ENCODE measurements at regions not wholly inside any gene's neighbourhood (a gene's known extent, or its start where the extent isn't known, plus 50 kb on each side); places are given as distances from the start of the nearest gene placed in this dataset.
"Not testable (repeated sequence)": the region's sequence is repeated elsewhere in the genome, so short reads cannot be mapped to it uniquely, and the experiment has no call there.

DNA sequence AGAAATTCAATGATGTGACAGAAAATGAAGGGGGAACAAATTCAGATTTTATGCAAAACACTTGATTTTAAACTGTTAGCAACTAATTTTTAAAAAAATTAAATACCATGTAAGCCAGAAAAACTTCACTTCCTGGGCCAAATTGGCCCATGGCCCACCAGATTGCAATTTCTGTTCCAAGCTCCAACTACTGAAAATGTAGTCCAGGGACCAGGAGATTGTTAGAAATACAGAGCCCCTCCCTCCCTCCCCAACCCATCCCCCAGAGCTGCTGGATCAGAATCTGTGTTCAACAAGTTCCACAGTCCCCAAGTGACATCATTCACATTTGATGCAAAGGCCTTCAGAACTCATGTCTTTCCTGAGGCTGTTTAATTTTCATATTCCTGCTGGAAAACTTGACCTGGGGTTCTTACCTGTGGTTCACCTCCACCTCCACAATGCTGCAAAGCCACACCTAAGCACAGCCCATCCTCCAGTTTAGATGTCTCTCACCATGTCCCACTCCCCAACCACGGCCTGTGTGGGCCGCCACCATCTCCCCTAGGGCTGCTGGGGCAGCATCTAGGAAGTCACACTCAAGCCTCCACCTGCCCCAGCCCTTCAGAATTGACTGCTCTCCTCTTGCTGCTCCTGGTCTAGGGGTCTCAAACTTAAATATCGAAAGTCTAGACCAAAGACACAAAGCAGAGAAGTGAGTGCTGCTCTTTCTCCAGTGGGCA, 482.0 kb downstream of the UQCRFS1 start:
- H3K4me3 ChIP-seq (ENCODE audit: low read depth, low read length): no peak overlapping the region
- no peak for DNase-seq (ENCODE audit: low read depth)

DNA sequence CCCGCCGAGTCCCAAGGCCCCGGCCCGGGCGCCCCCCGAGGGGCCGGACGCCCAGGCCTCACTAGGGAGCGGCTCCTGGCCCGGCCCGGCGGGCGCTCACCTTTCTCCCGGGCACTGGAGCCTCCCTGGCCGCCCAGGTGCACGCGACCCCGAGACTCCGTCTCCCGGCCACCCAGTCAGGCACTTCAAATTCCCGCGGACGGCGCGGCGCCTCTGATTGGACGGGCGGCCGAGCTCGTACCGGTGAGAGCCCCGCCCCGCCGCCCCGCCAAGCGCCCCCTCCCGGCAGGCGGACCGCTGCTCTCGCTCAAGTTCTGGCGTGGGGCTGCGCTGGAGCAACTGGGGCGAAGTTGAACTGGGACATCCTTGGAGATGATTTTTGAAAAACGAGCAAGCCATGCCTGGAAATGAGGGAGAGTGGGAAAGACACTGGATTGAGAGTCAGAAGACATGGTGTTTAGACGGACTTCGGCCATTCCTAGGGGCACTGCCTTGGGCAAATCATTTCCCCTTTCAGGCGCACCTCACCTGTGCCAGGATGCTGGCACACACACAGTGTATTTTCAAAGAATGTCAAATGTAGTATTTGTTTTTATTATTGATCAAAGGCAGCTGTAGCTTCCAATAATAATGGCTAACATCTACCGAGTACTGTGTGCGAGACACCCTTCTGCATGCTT, 485.3 kb downstream of the UQCRFS1 start:
- no peak for DNase-seq (ENCODE audit: low read depth)
- peak overlapping the region; percentile 62 for H3K4me3 ChIP-seq (ENCODE audit: low read depth, low read length)

DNA sequence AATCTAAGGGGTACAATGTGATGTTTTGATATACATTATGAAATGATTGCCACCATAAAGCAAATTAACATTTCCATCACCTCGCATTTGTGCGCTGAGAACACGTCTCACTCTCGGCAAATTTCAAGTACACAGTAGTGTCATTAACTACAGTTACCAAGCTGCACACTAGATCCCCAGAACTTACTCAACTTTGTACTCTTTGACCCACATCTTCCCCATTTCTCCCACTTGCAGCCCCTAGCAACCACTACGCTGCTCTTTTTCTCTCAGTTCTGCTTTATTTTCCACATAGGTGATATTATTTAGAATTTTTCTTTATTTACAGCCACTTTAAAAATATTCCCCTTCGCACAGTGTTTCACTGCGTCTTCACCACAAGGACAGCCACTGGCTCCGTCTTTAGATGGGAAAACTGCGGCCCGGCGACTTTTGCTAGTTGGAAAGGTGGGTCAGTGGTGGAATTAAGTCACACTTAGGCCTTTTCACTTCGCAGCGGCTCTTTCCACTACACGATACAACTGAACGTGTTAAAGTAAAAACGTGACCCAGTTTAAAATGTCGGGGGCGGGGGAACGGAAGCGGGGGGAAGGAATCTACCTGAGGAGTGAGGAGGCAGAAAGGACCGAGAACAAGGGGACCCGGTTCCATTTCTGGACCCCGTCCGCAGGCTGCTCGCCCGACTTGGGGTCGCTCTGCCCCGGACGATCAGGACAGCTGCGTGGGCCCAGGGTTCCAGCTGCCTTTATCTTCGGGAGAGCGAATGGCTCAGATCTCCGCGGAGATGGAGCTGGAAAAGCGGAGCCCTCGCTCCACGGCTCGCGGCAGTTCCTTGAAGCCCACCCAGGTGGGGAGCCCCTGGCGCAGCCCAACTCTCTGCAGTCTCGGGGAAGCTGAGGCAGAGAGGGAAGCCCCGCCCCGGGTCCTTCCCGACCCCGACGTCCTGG, 486.1 kb downstream of the UQCRFS1 start:
- peak overlapping the region; percentile 62 for H3K4me3 ChIP-seq (ENCODE audit: low read depth, low read length)
- no peak for DNase-seq (ENCODE audit: low read depth)

DNA sequence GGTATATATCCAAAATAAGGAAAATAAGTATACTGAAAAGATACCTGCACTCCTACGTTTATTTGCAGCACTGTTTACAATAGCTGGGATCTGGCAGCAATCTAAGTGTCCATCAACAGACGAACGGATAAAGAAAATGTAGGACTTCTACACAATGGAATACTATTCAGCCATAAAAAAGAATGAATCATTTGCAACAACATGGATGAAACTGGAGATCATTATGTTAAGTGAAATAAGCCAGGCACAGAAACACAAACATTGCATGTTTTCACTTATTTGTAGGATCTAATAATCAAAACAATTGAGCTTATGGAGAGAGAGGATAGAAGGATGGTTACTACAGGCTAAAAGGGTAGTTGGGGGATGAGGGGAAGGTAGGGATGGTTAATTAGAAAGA, 494.0 kb downstream of the UQCRFS1 start:
- DNase-seq (ENCODE audit: low read depth): no peak
- H3K4me3 ChIP-seq (ENCODE audit: low read depth, low read length): no peak overlapping the region

DNA sequence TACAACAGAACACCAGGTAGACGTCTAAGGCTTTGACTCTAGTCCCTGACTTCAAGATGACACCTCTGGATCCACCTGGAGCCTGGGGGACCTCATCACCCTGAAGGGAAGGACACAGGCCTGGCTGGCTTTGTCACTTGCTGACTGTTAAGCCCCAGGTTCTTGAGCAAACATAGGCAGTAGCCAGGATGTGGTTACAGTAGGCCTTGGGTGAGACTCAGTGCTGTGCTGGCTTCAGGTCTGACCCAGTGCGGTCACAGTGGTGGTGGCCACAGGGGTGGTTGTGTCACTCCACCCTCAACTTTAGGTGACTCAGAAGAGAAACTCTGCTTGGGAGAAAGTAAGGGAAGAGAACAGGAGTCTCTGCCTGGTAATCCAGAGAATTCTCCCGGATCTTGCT, 497.8 kb downstream of the UQCRFS1 start:
- H3K4me3 ChIP-seq (ENCODE audit: low read depth, low read length): no peak overlapping the region
- no peak for DNase-seq (ENCODE audit: low read depth)

DNA sequence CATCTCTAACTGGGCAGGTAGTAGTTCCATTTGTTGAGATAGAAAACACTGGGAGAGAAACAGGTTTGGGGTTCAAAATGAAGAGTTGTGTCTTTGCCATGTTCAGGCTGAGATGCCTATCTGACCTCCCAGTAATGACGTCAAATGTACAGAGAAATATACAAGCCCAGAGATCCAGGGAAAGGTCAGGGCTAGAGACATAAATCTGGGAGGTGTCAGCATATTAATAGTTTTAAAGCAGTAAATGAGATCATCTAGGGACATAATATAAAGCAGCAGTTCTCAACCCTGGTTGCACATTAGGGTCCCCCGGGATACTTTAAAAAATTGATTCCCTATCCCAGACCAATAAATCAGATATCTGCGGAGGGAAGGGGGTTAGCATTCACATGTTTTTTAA, 501.5 kb downstream of the UQCRFS1 start:
- no peak overlapping the region for H3K4me3 ChIP-seq (ENCODE audit: low read depth, low read length)
- no peak for DNase-seq (ENCODE audit: low read depth)

DNA sequence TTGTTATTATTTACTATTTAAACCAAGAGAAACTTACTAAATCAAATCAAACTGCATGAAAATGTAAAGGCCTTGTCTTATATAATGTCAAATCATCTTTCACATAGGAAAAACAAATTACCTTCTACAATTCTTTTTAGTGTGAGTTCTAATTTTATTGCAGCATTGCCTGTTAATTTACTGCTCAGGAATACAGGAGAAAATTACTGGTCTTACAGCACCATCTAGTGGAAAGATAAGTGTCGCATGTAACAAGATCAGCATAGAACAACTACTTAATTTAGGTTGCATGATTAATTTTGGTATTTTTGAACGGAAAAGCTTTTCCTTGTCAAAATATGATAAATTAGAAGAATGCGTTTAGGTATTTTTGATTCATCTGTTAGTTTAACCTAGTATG, 502.7 kb downstream of the UQCRFS1 start:
- DNase-seq (ENCODE audit: low read depth): peak; percentile 41
- H3K4me3 ChIP-seq (ENCODE audit: low read depth, low read length): no peak overlapping the region

DNA sequence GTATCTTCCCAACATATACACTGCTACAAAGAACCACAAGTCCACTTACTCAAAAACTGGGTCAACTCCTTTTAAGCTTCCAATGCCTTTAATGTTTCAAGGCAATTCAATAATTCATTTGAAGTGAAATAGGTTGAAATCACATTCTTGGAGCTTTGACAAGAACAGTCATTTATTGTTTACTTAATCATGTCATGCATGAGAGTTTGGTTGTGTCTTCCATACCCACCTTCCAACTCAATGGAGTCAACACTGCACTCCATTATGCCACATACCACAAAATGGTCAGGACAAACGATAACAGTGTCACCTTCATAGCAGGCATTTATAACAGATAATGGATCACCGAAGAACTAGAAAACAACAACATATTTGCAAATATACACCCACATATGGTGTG, 506.3 kb downstream of the UQCRFS1 start:
- no peak overlapping the region for H3K4me3 ChIP-seq (ENCODE audit: low read depth, low read length)
- DNase-seq (ENCODE audit: low read depth): no peak

DNA sequence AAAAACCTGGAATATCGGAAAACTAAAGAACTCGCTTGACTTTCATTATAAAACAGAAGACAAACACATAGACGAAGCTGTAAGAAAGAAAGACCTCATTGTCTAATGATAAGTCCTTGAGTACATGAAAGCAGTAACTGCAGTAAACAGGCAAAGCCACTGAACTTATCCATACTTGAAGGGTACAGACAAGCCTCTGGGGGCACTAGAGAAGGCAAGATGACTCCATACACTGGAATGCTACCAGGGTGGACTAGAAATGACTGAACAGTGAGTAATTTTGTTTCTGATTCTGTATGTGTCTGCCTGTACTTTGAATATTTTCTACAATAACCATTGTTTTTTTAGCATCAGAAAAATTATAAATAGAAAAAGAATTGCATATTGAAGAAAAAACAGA, 507.9 kb downstream of the UQCRFS1 start:
- H3K4me3 ChIP-seq (ENCODE audit: low read depth, low read length): no peak overlapping the region
- DNase-seq (ENCODE audit: low read depth): peak; percentile 84

DNA sequence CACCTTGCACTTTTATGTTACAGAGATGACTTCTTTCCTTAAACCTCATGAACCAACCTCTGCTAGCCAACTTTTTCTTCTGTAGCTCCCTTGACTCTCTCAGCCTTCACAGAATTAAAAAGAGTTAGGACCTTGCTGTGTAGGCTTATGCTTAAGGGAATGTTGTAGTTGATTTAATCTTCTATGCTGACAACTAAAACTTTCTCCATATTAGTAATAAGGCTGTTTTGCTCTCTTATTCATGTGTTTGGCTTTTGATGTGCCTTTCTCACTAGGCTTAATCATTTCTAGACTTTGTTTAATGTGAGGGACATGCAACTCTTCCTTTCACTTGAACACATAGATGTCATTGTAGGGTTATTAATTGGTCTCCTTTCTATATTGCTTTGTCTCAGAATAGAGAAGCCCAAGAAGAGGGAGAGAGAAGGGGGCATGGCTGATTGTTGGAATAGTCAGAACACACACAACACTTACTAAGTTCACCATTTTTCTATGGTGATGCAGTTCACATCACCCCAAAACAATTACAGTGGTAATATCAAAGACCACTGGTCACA, 509.5 kb downstream of the UQCRFS1 start:
- DNase-seq (ENCODE audit: low read depth): no peak
- no peak overlapping the region for H3K4me3 ChIP-seq (ENCODE audit: low read depth, low read length)

DNA sequence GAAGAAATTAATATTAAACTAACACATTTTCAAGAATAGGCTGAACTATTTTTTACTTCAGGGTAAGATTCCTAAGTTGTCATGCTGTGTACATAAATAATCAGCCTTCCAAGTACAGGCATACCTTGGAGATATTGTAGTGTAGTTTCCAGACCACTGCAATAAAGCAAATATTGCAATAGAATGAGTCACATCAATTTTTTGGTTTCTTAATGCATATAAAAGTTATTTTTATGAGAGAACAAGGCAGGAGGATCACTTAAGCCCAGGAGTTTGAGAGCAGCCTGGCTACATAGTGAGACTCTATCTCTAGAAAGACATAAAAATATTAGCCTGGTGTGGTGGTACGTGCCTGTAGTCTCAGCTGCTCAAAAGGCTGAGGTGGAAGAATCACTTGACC, 511.5 kb downstream of the UQCRFS1 start:
- DNase-seq (ENCODE audit: low read depth): peak; percentile 35
- H3K4me3 ChIP-seq (ENCODE audit: low read depth, low read length): no peak overlapping the region

DNA sequence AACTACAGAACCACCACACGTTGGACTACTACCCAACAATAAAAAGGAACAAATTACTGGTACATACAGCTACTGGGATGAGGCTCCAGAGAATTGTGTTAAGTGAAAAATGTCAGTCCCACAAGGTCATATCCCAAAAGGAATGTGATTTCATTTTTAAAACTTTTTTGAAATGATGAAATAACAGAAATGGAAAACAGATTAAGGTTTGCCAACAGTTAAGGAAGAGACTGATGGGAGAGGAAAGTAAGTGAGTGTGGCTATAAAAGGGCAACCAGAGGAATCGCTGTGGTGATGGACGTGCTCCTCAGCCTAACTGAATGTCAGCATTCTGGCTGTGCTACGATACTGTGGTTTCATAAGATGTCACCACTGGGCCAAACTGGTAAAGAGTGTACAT, 512.8 kb downstream of the UQCRFS1 start:
- H3K4me3 ChIP-seq (ENCODE audit: low read depth, low read length): no peak overlapping the region
- DNase-seq (ENCODE audit: low read depth): no peak

DNA sequence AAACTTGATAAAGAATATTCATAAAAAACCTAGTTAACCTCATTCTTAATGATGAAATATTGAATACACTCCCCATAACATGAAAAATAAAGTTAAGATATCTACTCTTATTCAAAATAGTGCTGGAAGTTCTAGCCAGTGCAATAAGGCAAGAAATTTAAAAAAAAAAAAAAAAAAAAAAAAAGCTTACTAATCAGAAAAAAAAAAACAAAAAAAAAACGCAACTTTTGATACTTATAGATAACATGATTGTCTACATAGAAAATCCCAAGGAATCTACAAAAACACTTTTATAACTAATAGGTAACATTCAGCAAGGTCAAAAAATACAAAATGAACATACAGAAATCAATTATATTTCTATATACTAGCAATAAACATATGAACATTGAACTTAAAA, 515.6 kb downstream of the UQCRFS1 start:
- no peak overlapping the region for H3K4me3 ChIP-seq (ENCODE audit: low read depth, low read length)
- no peak for DNase-seq (ENCODE audit: low read depth)

DNA sequence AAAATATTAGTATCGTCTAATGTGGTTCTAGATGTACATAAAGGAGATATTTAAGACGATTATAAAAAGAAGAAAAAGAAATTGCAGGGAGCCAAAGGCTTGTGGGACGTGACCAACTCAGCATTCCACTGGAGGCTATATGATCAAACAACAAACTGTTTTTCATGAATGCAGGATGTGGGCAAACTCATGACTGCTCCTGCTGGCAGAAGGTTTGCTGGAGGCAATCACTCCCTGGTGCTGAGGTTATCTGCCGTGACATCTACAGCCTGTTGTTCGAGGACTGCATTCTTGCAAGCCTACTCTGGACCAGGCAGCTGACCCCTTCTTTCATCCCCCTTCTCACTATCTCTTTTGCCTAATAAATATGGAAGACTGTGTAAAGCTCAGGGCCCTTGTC, 518.1 kb downstream of the UQCRFS1 start:
- H3K4me3 ChIP-seq (ENCODE audit: low read depth, low read length): no peak overlapping the region
- DNase-seq (ENCODE audit: low read depth): no peak

DNA sequence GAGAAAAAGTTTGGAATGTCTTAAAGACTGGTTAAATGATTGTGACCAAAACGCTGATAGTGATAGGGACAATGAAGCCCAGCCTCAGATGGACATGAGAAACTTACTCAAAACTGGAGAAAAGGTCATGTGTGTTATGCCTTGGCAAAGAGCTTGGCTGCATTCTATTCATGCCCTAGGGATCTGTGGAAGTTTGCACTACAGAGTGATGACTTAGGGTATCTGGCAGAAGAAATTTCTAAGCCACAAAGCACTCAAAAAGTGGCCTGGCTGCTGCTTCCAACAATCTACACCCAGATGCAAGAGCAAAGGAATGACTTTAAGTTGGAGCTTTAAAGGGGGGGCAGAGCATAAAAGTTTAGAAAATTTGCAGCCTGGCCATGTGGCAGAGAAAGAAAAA, 521.3 kb downstream of the UQCRFS1 start:
- peak; percentile 27 for DNase-seq (ENCODE audit: low read depth)
- H3K4me3 ChIP-seq (ENCODE audit: low read depth, low read length): no peak overlapping the region

DNA sequence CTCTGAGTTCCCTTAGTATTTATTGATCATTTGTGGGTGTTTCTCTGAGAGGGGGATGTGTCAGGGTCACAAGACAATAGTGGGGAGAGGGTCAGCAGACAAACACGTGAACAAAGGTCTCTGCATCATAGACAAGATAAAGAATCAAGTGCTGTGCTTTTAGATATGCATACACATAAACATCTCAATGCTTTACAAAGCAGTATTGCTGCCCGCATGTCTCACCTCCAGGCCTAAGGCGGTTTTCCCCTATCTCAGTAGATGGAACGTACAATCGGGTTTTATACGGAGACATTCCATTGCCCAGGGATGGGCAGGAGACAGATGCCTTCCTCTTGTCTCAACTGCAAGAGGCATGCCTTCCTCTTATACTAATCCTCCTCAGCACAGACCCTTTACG, 523.5 kb downstream of the UQCRFS1 start:
- H3K4me3 ChIP-seq (ENCODE audit: low read depth, low read length); DNase-seq (ENCODE audit: low read depth): not testable (repeated sequence)

DNA sequence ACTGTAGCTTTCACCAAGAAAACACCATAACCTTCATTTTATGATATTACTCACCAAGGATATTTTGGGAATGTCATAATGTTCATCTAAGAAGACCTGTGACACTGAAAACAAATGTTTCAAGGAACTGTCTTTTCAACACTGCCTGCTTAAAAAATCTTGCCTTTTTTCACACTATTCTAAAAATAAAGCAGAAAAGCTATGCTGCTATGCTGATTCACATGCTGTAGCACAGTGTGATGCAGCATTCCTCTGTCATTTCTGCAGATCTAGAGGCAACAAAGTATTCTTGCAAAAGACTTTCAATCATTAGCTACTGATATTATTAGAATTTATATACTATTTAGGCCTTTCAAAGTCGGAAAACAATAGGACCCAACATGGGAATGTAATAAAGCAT, 525.7 kb downstream of the UQCRFS1 start:
- DNase-seq (ENCODE audit: low read depth): no peak
- no peak overlapping the region for H3K4me3 ChIP-seq (ENCODE audit: low read depth, low read length)

DNA sequence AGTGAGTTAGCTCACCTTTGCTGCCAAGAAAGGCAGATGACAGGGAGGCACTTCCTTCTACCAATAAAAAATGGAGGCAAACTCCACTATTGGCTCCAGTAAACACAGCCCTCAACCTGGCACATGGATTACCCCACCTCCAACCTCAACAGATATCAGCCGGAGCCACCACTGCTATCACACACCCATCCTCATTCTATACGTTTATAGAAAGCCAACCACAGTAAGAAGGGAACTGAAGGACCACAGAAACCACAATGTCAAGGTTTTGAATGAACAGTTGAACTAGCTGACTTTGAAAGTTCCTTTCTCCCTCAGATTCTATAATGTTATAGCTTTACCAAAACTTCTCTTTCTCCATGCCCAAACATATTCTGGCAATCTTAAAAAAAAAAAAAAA, 526.2 kb downstream of the UQCRFS1 start:
- H3K4me3 ChIP-seq (ENCODE audit: low read depth, low read length): no peak overlapping the region
- DNase-seq (ENCODE audit: low read depth): no peak

DNA sequence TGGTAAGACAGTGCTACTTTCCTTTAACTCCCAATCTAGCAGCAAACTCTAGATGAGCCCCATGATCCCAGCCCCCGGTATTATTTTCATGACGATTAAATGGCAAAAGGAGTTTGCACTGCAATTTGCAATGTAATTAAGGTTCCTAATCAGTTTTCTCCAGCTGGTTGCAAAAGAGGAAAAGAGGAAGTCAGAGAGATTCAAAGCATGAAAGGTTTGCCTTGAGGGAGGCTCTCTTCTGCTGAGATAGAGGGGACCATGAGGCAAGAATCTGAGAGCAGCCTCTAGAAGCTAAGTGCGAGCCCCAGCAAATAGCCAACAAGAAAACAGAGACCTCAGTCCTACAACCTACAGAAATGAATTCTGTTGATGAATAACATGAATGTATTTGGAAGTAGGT, 527.1 kb downstream of the UQCRFS1 start:
- no peak for DNase-seq (ENCODE audit: low read depth)
- no peak overlapping the region for H3K4me3 ChIP-seq (ENCODE audit: low read depth, low read length)

DNA sequence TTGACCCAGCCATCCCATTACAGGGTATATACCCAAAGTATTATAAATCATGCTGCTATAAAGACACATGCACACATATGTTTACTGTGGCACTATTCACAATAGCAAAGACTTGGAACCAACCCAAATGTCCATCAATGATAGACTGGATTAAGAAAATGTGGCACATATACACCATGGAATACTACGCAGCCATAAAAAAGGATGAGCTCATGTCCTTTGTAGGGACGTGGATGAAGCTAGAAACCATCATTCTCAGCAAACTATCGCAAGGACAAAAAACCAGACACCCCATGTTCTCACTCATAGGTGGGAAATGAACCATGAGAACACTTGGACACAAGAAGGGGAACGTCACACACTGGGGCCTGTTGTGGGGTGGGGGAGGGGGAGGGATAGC, 527.9 kb downstream of the UQCRFS1 start:
- DNase-seq (ENCODE audit: low read depth); H3K4me3 ChIP-seq (ENCODE audit: low read depth, low read length): not testable (repeated sequence)
